Stimulated activated CD4-positive, alpha-beta T cell treated with anti-CD3 and anti-CD28 coated beads, Interleukin-4, amount 100 ng/mL, for 4 hours (primary cell): ENCODE measurements at regions not wholly inside any gene's neighbourhood (a gene's known extent, or its start where the extent isn't known, plus 50 kb on each side); places are given as distances from the start of the nearest gene placed in this dataset.
"Not testable (repeated sequence)": the region's sequence is repeated elsewhere in the genome, so short reads cannot be mapped to it uniquely, and the experiment has no call there.

ENCODE experiments used
- DNase-seq, 2 experiments: peaks; one replicate each; pipeline ENCODE4 v3.0.0-alpha.2; 2020

DNA sequence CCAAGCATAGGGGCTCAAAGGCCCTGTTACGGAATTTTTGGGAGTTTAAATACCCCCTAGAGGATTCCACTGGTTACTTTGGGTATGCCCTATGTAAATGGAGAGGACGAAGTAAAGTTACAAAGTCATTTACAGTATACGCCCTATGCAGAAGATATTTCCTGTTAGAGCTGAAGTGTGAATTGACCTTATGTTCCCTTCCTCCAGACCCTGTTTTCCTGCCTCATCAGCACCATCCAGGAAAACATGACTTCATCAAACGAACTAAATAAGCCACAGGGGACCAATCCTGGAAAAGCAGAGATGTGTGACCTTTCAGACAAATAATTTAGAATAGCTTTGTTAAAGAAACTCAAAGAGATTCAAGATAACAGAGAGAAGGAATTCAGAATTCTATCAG, 177.4 kb downstream of the SQOR start:
- DNase-seq: no peak

DNA sequence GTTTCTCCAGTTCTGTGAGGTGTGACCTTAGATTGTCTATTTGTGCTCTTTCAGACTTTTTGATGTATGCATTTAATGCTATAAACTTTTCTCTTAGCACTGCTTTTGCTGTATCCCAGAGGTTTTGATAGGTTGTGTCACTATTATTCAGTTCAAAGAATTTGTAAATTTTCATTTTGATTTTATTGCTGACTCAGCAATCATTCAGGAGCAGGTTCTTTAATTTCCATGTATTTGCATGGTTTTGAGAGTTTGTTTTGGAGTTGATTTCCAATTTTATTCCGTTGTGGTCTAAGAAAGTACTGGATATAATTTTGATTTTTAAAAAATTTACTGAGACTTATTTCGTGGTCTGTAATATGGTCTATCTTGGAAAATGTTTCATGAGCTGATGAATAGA, 182.7 kb downstream of the SQOR start:
- not testable (repeated sequence) for DNase-seq

DNA sequence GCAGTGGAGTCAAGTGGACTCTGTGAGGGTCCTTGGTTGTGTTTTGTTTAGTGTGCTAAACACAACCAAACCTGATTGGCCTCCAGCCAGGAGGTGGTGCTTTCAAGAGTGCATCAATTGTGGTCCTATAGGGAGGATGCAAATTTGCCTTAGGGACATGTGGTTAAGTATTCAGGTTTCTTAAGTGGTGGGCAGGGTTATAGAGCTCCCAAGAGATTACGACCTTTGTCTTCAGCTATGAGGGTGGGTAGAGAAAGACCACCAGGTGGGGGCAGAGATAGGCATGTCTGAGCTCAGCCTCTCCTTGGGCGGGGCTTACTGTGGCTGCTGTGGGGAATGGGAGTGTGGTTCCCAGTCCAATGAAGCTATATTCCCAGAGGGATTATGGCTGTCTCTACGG, 186.6 kb downstream of the SQOR start:
- DNase-seq: no peak

DNA sequence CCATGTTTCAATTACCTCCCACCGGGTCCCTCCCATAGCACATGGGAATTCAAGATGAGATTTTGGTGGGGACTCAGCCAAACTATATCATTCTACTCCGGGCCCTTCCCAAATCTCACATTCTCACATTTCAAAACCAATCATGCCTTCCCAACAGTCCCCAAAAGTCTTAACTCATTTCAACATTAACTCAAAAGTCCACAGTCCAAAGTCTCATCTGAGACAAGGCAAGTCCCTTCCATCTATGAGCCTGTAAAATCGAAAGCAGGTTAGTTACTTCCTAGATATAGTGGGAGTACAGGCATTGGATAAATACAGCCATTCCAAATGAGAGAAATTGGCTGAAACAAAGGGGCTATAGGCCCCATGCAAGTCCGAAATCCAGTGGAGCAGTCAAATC, 188.1 kb downstream of the SQOR start:
- DNase-seq: not testable (repeated sequence)

DNA sequence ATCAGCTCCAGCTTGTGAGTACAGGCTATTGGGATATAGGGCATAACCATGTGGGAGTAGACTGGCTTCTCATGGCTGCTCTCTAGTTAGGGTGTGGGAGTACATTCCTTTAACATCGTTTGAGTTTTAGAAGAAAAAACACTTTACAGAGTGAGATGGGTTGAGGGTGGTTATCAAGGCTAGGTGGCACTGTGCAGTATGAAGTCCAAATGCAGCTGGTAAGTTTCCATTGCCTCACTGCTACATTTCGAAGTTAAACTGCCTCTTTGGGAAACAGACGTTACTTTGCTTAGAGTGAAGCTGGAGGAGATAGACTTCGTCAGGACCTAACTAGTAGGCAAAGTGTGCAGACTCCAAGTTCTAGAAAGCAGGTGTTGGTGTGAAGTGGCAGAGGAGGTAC, 192.4 kb downstream of the SQOR start:
- no peak for DNase-seq

DNA sequence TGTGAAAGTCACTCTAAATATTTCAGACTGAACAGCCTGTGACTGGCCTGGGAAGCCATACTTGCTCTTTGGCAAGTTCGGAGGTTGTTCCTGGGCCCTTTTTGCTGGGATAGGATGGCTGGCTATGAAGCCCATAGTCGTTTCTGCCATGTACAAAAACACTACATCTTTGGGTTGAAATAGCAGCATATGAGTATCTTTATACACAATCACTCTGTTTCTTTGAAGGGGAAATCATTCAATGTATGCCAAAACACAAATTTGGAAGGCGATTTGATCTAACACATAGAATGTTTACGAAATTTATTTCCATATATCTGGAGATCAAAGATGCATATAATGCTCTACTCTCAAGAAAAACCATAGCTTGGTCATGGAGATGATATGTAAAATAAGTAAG, 192.9 kb downstream of the SQOR start:
- DNase-seq: no peak

DNA sequence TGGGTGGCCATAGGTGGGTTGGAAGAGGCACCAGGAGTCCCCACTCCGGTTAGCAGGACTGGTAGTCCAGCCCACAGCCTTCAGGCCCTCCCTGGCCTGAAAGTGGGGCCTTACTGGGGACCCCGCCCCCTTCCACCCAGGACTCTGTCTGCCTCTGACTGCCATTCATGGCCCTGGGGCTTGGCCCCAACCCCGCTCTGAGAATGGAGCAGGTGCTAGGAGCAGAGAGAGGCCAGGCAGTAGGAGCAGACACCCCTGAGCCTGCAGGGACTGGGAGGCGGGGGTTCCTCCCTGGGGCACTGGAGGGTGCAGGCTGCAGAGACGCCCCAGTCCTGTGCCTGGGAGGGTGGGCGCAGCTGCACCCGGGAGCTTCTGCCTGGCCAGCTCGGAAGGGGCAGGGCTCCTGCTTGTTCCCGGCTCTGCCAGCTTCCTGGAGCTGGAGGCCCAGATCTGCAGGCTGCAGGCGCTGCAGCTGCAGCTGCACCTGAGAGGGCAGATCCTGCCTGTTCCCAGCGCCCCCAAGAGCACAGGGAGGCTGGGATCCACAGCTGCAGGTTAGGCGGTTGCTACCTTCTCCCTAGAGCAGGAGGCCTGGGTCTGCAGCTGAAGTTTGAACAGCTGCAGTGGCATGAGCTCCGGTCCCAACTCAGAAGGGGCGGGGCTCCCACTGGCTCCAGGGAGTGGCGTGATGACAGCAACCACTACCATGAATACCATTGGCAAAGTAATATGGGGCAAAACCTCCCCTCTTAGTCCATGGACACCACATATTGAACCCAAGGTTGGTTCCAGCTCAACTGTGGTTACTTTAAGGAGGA, 194.7 kb downstream of the SQOR start:
- no peak for DNase-seq

DNA sequence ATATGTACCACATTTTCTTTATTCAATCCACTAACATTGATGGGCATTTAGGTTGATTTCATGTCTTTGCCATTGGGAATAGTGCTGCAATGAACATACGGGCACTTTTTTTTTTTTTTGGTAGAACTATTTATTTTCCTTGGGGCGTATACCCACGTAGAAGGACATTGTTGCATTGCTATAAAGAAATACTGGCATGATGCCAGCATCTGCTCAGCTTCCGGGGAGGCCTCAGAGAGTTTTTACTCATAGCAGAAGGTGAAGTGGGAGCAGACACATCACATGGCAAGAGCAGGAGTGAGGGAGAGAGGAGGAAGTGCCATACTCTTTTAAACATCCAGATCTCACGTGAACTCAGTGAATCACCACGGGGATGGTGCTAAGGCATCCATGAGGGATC, 197.0 kb downstream of the SQOR start:
- DNase-seq: no peak

DNA sequence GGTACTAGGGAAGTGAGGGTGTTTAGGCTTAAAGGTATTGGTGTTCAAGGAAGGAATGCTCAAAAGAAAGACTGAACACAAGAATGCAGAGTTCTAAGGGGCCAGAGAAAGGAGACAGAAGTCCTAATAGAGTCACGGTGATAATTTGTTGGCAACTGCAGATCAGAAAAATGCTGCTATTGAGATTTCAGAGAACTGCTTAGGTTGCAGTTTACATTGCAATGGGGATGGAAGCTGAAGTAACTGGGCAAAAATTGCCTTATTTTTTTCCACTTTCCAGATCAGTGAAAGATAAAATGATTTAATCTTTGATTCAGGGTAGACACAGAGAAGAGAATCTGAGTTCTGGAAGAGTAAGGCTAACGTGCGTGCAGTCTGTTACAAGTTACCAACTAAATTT, 199.8 kb downstream of the SQOR start:
- no peak for DNase-seq

DNA sequence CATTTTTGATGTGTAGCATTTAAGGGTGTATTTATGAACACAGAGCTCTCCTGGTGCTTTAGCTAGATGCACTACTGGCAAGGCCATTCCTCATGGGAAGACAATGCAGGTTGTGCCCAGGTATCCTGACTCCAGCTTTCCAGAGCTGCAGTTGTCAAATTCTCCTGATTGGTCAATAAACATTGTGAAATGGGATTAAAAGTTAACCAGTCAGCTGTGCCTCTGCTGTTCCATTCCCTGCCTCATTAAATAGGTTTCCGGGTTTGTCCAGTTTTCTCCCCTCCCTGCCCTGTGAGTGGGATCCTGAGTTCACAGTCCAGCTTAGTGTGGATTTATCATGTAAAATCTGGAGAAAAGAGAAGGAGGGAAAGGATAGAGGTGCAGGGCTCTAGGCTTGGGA, 207.3 kb downstream of the SQOR start:
- no peak for DNase-seq

DNA sequence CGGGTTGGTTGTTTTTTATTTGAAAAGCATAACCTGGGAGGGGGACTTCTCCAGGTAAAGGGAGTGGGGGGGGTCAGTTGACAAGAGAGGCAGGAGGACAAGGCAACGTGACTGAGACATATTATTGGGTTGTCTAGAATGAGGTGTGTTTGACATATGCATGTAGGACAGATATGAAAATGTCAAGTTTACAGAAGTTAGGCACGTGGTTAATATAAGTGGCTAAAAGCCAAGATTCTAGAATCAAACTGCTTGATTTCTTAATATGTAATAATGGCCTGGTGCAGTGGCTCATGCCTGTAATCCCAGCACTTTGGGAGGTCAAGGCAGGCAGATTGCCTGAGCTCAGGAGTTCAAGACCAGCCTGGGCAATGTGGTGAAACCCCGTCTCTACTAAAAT, 212.8 kb downstream of the SQOR start:
- DNase-seq: no peak

DNA sequence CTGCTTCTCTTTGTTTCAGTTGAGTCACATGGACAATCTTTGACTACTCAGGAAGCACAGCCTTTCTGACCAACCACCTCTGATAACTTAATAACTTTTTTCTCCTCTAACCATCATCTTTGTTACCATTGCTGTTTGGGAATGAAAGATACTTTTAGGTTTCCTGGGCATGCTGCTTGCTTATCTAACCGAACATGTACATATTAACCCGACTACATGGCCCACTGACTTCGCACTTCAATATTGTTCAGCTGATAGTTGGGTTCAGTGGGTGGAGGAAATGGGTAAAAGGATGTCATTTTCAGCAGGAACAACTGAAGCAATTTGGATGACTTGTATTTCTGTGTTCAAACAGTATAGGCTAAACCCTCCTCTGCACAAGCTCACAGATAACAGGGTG, 214.3 kb downstream of the SQOR start:
- no peak for DNase-seq

DNA sequence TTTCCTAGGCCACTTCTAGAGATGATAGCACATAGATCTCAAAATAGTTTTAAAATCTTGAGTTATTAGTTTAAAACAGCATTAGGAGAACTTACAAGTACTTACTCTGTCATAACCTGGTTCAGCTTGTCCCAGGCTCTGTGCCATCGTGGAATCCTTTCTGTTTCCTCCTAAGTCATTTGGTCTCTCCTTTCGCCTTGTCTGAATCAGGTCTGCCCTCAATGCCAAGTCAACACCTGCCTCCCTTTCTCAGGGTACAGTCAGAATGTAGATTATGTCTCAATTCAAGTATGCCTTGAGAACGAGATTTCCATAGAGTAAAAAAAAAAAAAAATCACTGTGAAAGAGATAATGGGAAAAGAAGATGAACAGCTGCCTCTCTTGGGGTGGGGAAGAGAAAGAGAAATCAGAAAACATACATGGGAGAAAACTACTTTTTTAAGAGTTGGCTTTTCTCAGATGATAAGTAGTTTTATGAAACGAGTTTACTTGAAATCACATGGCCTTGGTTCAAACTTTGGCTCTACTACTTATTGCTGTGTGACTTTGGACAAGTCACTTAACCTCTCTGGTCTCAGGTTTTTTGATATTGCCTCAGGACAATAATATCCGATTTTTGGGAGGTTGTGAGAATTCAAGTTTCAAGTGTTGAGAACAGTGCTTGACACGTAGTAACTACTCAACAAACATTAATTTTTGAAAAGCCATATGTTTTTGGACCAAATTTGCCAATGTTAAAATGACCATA, 219.8 kb downstream of the SQOR start:
- no peak for DNase-seq

DNA sequence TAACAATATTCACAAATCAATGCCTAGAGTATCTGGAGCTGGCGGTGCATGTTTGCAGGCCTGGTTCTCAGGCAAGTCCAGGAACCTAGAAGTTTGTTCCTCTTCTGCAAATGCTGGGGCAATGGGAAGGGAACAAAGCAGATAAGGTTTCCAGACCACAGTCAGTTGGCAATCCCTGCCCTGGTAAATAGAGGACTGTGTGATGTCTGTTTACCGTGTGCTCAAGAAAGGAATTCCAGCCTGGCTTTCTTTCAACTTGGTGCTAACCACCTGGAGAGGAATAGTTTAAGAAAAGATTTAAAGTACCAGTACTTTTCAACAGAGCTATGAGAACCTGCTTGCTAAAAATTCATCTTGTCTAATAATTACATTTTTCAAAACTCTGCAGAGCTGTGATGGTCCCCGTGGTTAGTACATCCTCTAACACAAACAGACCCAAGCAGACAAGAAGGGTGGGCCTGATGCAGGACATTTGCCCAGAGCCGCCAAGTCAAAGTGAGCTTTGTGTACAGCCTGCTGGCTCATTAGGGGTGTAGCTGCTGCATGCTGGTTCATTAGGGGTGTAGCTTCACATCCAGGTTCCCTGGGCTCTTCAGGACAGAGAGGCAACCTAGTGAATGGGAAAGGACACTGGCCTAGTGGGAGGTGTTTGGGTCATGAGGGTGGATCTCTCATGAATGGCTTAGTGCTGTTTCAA, 220.5 kb downstream of the SQOR start:
- DNase-seq: no peak

DNA sequence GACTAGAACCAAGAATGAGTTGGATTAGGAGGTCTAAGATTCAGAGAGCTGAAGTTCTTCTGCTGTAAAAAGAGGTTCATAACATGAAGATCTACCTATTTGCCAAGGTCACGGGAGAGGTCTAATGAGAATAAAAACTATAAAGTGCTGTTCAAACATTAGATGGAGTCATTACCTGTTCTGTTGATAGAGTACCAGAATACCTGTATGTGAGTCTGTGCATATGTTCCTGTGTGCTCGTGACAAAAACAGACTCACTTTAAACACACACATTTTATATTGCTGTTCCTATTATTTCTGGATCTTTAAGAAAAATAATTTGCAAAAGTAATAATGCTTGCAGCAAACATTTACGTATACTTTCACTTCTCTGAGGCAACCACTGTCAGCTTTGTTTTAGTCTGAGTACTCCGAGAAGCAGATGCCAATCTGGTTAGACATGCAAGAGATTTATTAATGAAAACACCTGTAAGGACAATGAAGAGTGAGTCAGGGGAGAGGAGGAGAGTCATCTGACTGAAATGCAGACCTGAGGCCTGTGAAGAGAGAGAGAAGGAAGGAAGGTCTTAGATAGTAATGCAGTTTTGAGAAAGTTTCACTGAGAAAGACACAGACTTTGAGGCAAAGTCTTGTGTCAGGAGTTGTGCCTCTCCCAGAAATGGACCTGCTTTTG, 221.2 kb downstream of the SQOR start:
- no peak for DNase-seq

DNA sequence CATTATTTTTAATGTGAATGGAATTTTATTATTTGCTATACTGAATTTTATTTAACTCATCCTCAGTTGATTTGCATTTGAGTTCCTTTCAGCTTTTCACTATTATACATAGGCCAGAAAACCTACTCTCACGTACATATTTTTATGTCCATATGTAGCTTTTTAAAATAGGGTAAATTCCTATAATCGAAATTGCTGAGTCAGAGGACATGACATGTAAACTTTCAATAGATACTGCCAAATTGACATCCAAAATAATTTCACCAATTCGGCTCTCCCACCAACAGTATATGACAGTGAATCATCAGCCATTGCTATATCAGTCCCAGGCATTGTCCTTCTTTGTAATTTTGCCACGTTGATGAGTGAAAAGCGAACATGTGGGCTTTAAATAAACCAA, 222.5 kb downstream of the SQOR start:
- no peak for DNase-seq

DNA sequence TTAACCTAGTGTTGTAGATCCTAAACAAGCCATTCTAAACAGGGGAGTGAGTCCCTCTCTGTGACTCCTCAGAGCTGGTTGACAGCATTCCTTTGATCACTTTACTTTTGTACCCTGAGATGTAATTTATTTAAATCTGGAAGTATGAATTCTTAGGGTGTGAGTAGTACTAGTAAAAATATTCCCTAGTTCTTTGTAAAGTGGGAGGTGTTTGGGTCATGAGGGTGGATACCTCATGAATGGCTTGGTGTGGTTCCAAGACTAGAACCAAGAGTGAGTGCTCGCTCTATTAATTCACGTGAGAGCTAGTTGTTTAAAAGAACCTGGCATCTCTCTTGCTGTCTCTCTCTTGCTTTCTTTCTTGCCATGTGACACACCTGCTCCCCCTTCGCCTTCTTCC, 223.7 kb downstream of the SQOR start:
- DNase-seq: no peak

DNA sequence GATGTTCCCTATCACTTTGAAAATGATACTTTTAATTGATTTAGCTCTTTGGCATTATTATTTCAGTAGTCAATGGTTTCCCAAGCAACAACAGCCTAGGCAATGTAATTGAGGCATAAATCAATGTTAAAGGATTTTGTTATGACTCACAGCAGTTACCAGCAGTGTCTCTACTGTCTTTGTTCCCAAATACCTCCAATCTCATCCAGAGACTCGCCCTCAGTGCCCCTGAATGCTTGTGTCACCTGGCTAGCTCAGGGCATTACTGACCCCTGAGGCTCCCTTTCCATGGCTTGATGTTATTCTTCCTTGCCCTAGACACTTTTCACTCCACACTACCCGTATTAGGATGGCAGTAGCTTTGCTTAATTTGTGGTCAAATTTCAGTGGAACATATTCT, 227.2 kb downstream of the SQOR start:
- DNase-seq: no peak

DNA sequence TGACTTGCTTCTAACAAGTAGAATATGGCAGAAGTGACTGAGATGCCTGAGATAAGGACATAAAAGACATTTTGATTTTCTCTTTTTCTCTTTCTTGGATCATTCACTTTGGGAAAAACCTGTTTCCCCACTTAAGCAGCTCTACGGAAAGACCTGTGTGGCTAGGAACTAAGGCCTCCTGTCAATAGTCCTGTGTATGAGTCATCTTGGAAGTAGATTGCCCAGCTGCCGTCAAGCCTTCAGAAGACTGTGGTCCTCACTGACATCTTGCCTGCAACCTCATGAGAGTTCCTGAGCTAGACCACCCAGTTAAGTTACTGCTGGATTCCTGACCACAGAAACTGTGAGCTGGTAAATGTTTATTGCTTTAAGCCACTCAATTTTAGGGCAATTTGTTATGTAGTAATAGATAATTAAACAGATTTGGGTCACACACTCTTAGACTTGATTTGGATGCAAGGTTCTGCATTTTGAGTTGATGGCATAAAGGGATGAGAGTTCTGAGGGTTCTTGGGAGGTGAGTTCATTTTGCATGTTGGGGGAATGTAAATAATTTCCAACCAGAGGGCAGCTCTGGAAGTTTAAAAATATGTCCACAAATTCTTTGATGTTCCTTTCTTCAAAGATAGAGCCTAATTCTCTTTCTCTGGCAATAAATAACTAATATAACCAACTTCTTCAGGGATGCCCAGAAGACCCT, 229.2 kb downstream of the SQOR start:
- no peak for DNase-seq

DNA sequence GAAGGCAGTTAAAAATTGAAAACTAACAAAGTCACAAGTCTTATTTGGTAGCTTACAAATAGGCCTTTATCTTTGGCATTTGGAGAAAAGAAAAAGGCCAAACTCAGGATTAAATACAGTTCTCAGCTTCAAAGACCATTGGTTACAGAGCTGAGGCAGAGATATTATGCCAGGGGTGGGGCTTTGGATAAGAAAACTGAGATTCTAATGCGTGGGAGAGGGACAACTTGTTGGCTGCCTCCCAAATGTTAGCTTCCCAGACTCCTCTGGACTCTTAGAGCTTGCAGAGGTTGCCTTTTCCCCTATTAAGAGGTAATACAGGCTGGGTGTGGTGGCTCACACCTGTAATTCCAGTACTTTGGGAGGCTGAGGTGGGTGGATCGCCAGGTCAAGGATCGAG, 231.8 kb downstream of the SQOR start:
- DNase-seq: no peak

DNA sequence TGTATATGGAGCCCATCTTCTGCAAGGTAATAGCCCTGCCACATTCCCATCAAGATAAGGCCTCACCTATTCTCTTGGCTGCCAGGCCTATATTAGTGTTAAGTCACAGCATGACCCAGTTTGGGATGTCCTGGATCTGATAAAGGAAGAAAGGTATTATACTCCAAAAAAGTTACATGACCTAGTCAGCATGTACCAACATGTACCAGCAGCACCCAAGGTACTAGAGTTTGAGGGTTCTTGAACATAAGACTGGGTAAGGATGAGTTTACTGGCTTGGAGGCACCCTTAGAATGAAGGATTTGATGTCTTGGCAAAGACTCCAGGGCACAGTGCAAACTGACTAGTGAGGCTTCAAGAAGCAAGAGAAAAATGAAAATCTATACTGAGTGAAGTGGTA, 232.5 kb downstream of the SQOR start:
- DNase-seq: no peak

DNA sequence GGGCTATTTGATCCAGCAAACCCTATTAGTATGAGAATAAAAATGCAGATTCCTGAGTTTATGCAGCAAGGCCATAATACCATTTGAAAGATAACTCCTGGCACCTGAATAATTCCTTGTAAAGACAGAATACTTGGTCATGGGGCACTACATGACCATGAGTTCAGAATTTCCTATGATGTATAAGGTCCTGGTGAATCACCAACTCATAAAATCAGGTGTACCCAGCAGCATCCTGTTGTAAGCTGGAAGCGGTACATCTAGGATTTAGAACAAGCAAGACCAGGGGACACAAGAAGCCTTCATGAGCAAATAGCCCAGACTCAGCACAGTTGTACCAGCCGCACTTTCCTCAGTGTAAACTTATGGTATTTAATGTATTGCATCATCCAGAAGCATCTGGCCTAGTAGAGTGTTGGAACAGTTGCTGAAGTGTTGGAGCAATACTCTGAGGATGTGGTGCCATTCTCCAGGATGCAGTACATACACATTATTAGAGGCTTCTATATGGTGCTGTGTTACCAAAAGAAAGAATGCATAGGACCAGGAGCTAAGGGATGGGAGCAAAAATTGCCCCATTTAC, 233.4 kb downstream of the SQOR start:
- DNase-seq: no peak
